ENCODE measurements at regions not wholly inside any gene's neighbourhood (a gene's known extent, or its start where the extent isn't known, plus 50 kb on each side); places are given as distances from the start of the nearest gene placed in this dataset.

DNA sequence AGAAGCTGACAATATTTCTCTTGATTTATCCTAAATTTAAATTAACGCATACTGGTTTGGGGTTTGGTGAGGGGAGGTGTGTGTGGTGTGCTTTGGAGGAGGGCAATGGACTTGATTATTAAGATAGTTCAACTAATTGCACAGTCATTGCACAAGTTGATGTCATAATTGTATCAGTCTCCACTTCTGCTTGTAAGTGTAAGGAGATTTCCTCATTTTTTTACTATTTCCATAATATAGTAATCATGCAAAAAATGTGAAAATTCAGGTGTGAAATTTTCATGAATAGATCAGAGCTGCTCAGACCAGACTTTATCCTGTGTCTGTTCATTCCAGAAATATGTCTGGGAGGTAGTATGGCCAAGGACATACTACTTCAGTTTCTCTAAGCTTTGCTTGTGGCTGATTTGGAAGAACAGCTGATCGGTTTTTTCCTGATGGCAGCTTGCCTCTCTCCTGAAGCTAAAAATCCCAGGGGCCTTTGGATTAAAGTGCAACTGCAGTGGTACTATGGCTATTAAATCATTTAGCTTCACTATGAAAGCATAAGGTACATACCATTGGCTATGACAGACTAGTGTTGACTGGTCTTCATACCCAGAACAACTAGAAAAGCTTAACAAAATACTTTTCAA is 201.8 kb upstream of the MIR17HG start:
- no peak for DNase-seq
- Histone ChIP-seq H3K27ac (replicated peaks) (no peak overlapping the region), H3K27me3 (ENCODE audit: low read depth) (no peaks in the 10 kb centered on the region), H3K9me3 (replicated peaks) (no peaks in the 10 kb centered on the region), H3K4me3 (no peak overlapping the region), H3K4me1 (peaks cover 10% of the 10 kb centered on the region), H3K36me3 (no peaks in the 10 kb centered on the region)
- TF ChIP-seq, protein P1, sequence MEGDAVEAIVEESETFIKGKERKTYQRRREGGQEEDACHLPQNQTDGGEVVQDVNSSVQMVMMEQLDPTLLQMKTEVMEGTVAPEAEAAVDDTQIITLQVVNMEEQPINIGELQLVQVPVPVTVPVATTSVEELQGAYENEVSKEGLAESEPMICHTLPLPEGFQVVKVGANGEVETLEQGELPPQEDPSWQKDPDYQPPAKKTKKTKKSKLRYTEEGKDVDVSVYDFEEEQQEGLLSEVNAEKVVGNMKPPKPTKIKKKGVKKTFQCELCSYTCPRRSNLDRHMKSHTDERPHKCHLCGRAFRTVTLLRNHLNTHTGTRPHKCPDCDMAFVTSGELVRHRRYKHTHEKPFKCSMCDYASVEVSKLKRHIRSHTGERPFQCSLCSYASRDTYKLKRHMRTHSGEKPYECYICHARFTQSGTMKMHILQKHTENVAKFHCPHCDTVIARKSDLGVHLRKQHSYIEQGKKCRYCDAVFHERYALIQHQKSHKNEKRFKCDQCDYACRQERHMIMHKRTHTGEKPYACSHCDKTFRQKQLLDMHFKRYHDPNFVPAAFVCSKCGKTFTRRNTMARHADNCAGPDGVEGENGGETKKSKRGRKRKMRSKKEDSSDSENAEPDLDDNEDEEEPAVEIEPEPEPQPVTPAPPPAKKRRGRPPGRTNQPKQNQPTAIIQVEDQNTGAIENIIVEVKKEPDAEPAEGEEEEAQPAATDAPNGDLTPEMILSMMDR (IDR thresholded peaks at IDR 0.05; ENCODE audit: borderline replicate concordance), result no peak
- intact Hi-C loops (cut with micrococcal nuclease), result no loop called here

DNA sequence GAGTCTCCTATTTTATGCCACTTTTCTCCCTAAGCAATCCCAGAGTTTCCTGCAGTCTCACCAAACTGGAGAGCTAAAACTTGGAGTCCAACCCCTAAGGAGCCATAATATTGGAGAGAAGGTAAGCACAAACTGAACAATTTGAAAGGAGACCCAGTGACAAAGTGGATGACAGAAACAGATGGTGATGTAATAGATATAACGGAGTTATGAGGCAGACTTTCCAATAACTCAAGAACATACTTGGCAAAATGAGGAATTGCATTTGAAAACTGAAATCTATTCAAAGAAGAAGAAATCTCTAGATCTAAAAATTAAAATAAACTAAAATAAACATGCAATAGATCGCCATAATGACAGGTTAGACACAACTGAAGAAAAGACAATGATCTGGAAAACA is 200.9 kb upstream of the MIR17HG start:
- intact Hi-C loops (cut with micrococcal nuclease), result no loop called here
- Histone ChIP-seq H3K4me3 (no peak overlapping the region), H3K27me3 (ENCODE audit: low read depth) (no peaks in the 10 kb centered on the region), H3K4me1 (peaks cover 10% of the 10 kb centered on the region), H3K36me3 (no peaks in the 10 kb centered on the region), H3K9me3 (replicated peaks) (no peaks in the 10 kb centered on the region), H3K27ac (replicated peaks) (no peak overlapping the region)
- TF ChIP-seq, protein P1 (IDR thresholded peaks at IDR 0.05; ENCODE audit: borderline replicate concordance), result no peak
- no peak for DNase-seq

DNA sequence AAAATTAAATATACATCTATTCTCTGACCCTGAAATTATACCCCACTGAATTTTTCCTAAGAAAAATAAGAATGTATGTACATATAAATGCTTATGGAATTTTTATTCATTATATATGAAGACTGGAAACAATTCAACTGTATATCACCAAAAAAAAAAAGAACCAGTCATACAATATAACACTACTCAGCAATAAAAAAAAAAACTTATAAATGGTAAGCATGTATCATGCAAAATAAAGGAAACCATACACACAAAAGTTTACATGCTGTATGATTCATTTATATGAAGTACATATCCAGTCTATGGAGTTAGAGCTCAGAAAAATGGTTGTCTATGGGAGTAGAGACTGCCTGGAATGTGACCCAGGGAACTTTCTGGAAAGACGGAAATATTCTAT is 199.4 kb upstream of the MIR17HG start:
- no peak for DNase-seq
- Histone ChIP-seq H3K9me3 (replicated peaks) (no peaks in the 10 kb centered on the region), H3K27me3 (ENCODE audit: low read depth) (no peaks in the 10 kb centered on the region), H3K36me3 (no peaks in the 10 kb centered on the region), H3K4me1 (peaks cover 10% of the 10 kb centered on the region), H3K4me3 (no peak overlapping the region), H3K27ac (replicated peaks) (no peak overlapping the region)
- intact Hi-C loops (cut with micrococcal nuclease), result no loop called here
- TF ChIP-seq, protein P1 (IDR thresholded peaks at IDR 0.05; ENCODE audit: borderline replicate concordance), result no peak

DNA sequence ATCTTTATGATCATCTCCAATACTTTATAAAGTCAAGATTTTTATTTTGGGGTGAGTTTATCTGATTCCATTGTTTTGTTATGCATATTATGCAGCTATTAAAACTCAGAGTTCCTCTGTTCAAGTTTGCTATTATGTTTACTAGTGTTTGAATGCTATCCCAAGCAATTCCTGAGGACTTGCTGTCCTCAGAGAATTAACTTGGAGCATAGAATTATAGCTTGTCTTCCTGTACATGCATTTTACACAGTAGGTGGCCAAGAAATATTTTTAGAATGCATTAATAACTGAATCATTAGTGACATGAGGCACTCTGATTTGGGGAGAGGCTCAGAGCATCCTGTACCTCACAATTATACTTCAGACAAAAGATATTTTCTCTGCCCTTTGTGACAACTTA is 195.6 kb upstream of the MIR17HG start:
- no peak overlapping the region for H3K4me3 ChIP-seq
- no peak overlapping the region for H3K27ac ChIP-seq (replicated peaks)
- no peaks in the 10 kb centered on the region for H3K27me3 ChIP-seq (ENCODE audit: low read depth)
- intact Hi-C loops (cut with micrococcal nuclease), result no loop called here
- TF ChIP-seq, protein P1 (IDR thresholded peaks at IDR 0.05; ENCODE audit: borderline replicate concordance), result no peak
- no peaks in the 10 kb centered on the region for H3K9me3 ChIP-seq (replicated peaks)
- no peak for DNase-seq
- H3K36me3 ChIP-seq, result no peaks in the 10 kb centered on the region
- H3K4me1 ChIP-seq, result no peaks in the 10 kb centered on the region

DNA sequence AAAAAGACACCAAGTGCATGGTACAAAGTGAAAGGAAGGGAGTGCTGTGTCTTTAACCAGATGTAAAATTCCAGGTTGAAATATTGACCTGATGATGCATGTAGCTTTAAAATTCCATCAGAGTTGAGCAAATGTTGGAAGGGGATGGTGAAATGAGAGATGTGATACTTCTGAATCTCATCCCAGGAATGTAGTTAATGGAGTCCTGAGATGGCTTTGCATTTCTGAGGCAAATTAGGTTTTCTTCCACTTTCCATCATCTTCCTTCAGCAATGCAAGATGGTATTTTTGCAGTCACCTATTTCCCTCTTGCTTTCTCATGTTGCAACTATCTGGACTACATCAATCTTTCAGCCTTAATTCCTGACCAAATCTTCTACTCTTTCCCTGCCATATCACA is 194.1 kb upstream of the MIR17HG start:
- Histone ChIP-seq H3K27ac (replicated peaks) (no peak overlapping the region), H3K4me1 (no peaks in the 10 kb centered on the region), H3K36me3 (no peaks in the 10 kb centered on the region), H3K9me3 (replicated peaks) (no peaks in the 10 kb centered on the region), H3K27me3 (ENCODE audit: low read depth) (no peaks in the 10 kb centered on the region), H3K4me3 (no peak overlapping the region)
- TF ChIP-seq, protein P1 (IDR thresholded peaks at IDR 0.05; ENCODE audit: borderline replicate concordance), result no peak
- DNase-seq, result no peak
- intact Hi-C loops (cut with micrococcal nuclease), result no loop called here

All from left ventricle myocardium inferior (tissue), 1 donor.